ENCODE measurements at regions not wholly inside any gene's neighbourhood (a gene's known extent, or its start where the extent isn't known, plus 50 kb on each side); places are given as distances from the start of the nearest gene placed in this dataset.

DNA sequence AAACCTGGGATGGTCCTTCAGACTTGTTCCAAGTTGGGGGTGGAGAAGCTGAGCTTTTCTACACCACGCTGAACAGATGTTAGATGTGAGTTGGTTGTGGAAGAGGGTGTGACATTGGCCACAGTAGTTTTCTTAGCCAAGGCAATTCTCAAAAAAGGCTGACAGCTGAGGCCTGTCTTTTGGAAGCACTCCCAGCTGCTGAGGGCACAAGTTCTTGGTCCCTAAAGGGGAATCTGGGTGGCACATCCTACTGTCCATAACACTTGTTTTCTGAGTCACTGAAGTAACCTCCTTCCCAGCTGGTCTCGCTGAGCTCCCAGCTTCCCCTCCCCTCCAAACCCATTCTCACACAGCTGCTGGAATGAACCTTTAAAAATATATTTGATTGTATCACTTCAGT is 375.7 kb upstream of the KIRREL3 start:
- Histone ChIP-seq H3K4me2 (no peak overlapping the region), H4K20me1 (no peaks in the 10 kb centered on the region), H3K4me3 (no peak overlapping the region), H3K9me3 (replicated peaks in 1 of 11) (no peaks in the 10 kb centered on the region), H3K9ac (no peak overlapping the region), H3K36me3 (no peaks in the 10 kb centered on the region), H3K4me1 (no peaks in the 10 kb centered on the region), H3K27ac (no peak overlapping the region), H3K27me3 (no peaks in the 10 kb centered on the region)
- no peak for TF ChIP-seq Cebpa-rat (IDR thresholded peaks at IDR 0.05)

DNA sequence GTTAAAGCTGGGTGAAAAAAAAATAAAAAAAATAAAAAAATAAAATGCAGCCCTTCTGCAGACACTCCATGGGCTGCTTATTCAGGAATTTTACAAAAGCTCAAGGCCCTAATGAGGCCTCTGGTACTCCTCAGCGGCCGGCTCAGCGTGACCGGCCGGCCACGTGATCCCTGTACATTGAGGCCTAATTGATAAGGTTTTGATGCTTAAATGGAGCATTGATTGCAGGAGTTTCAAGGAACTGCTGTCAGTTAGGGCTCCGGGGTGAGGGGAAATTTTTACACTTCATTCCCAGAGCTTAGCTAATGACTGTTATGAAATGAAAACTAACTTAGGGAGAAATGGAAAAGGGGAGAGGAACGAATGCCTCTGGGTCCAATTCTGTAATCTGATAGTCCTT is 368.8 kb upstream of the KIRREL3 start:
- H3K27ac ChIP-seq = no peak overlapping the region
- no peaks in the 10 kb centered on the region for H3K36me3 ChIP-seq
- no peak overlapping the region for H3K4me3 ChIP-seq
- no peaks in the 10 kb centered on the region for H3K9me3 ChIP-seq (replicated peaks in 1 of 11)
- H3K27me3 ChIP-seq = no peaks in the 10 kb centered on the region
- no peak for TF ChIP-seq Cebpa-rat (IDR thresholded peaks at IDR 0.05)
- H3K9ac ChIP-seq = no peak overlapping the region
- no peaks in the 10 kb centered on the region for H3K4me1 ChIP-seq
- no peaks in the 10 kb centered on the region for H4K20me1 ChIP-seq
- no peak overlapping the region for H3K4me2 ChIP-seq

GRCh38 chr11:127362754-127363308 is 362.3 kb upstream of the KIRREL3 start:
- H3K36me3 ChIP-seq = no peaks in the 10 kb centered on the region
- no peaks in the 10 kb centered on the region for H3K9me3 ChIP-seq (replicated peaks in 1 of 11)
- no peaks in the 10 kb centered on the region for H3K27me3 ChIP-seq
- no peak for TF ChIP-seq Cebpa-rat (IDR thresholded peaks at IDR 0.05)
- no peak overlapping the region for H3K4me3 ChIP-seq
- H3K9ac ChIP-seq = no peak overlapping the region
- no peaks in the 10 kb centered on the region for H4K20me1 ChIP-seq
- no peak overlapping the region for H3K4me2 ChIP-seq
- H3K4me1 ChIP-seq = no peaks in the 10 kb centered on the region
- H3K27ac ChIP-seq = no peak overlapping the region

- Histone ChIP-seq H3K4me3 (no peak overlapping the region), H4K20me1 (no peaks in the 10 kb centered on the region), H3K36me3 (no peaks in the 10 kb centered on the region), H3K27ac (no peak overlapping the region), H3K9me3 (replicated peaks in 1 of 11) (no peaks in the 10 kb centered on the region), H3K9ac (no peak overlapping the region), H3K4me1 (no peaks in the 10 kb centered on the region), H3K27me3 (no peaks in the 10 kb centered on the region), H3K4me2 (no peak overlapping the region)
- TF ChIP-seq Cebpa-rat (IDR thresholded peaks at IDR 0.05) = no peak
Observed at GRCh38 chr11:127358160-127358559, 357.6 kb upstream of the KIRREL3 start.

- no peak overlapping the region for H3K9ac ChIP-seq
- no peak overlapping the region for H3K4me2 ChIP-seq
- no peaks in the 10 kb centered on the region for H3K27me3 ChIP-seq
- no peaks in the 10 kb centered on the region for H3K36me3 ChIP-seq
- no peak overlapping the region for H3K4me3 ChIP-seq
- TF ChIP-seq Cebpa-rat (IDR thresholded peaks at IDR 0.05) = no peak
- H3K27ac ChIP-seq = no peak overlapping the region
- H3K4me1 ChIP-seq = no peaks in the 10 kb centered on the region
- H4K20me1 ChIP-seq = no peaks in the 10 kb centered on the region
- peaks cover 10 to 19% (median 13%) of the 10 kb centered on the region in 11 experiments; a peak in 21 of 22 replicates for H3K9me3 ChIP-seq (replicated peaks in 1 of 11)
Observed at GRCh38 chr11:127350476-127350875, 349.9 kb upstream of the KIRREL3 start.

GRCh38 chr11:127345819-127346459 is 345.4 kb upstream of the KIRREL3 start:
- no peaks in the 10 kb centered on the region for H4K20me1 ChIP-seq
- no peak for TF ChIP-seq Cebpa-rat (IDR thresholded peaks at IDR 0.05)
- H3K27me3 ChIP-seq = no peaks in the 10 kb centered on the region
- H3K4me3 ChIP-seq = no peak overlapping the region
- peaks cover 10 to 19% (median 13%) of the 10 kb centered on the region in 11 experiments; a peak in 21 of 22 replicates for H3K9me3 ChIP-seq (replicated peaks in 1 of 11)
- H3K4me1 ChIP-seq = no peaks in the 10 kb centered on the region
- no peaks in the 10 kb centered on the region for H3K36me3 ChIP-seq
- H3K4me2 ChIP-seq = no peak overlapping the region
- no peak overlapping the region for H3K27ac ChIP-seq
- no peak overlapping the region for H3K9ac ChIP-seq

- H3K36me3 ChIP-seq = no peaks in the 10 kb centered on the region
- H3K27me3 ChIP-seq = no peaks in the 10 kb centered on the region
- no peak for TF ChIP-seq Cebpa-rat (IDR thresholded peaks at IDR 0.05)
- no peaks in the 10 kb centered on the region for H3K9me3 ChIP-seq (replicated peaks in 1 of 11)
- H3K27ac ChIP-seq = no peak overlapping the region
- peak overlapping the region in 7 of 11 experiments; percentile 6 to 46 (median 31); a peak in 9 of 22 replicates for H3K4me2 ChIP-seq
- peaks cover 0 to 8% (median 6%) of the 10 kb centered on the region in 10 experiments; a peak in 11 of 20 replicates for H3K4me1 ChIP-seq
- no peak overlapping the region for H3K4me3 ChIP-seq
- no peaks in the 10 kb centered on the region for H4K20me1 ChIP-seq
- no peak overlapping the region for H3K9ac ChIP-seq
Observed at GRCh38 chr11:127340438-127340837, 339.9 kb upstream of the KIRREL3 start.

DNA sequence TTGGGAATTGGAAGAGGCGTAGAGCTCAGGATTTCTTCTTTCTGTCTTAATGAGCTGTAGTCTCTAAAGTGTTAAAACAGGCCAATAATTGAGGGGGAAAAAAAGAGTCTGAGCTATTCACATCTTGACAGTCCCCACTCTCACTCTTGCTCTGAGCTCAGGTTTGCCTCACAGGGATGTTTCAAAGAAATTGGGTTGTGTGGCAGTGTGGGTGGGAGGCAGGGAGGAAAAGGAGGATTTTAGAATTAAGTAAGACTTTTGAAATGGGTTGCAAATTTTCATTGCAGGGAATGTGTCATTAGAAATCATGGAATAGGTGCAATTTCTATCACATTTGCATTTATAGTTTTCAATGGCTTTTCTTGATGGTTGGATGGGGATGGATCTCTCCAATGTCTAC is 338.8 kb upstream of the KIRREL3 start:
- Histone ChIP-seq H4K20me1 (no peaks in the 10 kb centered on the region), H3K9ac (no peak overlapping the region), H3K9me3 (replicated peaks in 1 of 11) (peaks cover 0 to under 1% (median 0%) of the 10 kb centered on the region in 11 experiments; a peak in 2 of 22 replicates), H3K4me1 (peaks cover 0 to 8% (median 6%) of the 10 kb centered on the region in 10 experiments; a peak in 11 of 20 replicates), H3K36me3 (no peaks in the 10 kb centered on the region), H3K27ac (no peak overlapping the region), H3K4me3 (no peak overlapping the region), H3K4me2 (no peak overlapping the region), H3K27me3 (no peaks in the 10 kb centered on the region)
- TF ChIP-seq Cebpa-rat (IDR thresholded peaks at IDR 0.05) = no peak

DNA sequence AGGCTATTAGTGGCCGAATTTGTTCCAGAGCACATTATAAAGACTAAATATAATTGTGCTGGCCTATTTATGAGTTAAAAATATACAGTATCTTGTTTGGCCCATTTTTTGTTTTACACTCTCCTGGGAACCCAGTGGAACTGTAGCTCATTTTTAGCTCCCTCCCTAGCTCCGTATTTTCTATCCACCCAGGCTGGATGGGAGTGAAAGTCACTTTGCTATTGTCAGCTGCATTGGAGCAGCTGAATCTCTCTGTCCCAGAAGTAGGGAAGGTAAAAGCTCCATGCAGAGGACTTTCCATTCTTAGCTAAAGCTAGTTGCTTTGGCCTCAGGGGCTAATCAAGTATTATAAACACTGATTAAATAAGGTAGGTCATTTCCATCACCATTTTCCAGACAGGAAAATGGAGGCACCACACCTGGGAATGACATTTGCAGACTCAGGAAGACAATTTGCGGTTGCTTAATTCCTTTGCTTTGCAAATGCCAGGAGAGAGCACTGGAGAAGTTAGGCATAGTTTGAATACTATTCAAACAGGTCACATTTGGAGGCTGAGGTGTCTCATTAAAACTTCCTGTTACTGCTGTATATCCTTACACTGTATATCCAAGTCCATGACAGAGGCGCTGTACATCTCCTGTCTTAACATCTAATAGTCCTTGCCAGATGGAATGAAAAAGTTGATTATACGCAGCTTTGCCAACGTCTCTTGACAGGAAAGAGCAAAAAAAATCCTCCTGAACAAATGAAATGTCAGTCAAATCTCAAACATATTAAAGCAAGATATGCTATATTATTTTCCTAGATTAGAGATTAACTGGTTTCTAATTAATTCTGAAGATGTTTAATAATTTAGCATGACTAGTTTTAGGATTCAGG is 338.1 kb upstream of the KIRREL3 start:
- no peaks in the 10 kb centered on the region for H3K27me3 ChIP-seq
- H3K27ac ChIP-seq = no peak overlapping the region
- no peaks in the 10 kb centered on the region for H3K36me3 ChIP-seq
- H3K9me3 ChIP-seq (replicated peaks in 1 of 11) = peaks cover 0 to 6% (median 4%) of the 10 kb centered on the region in 11 experiments; a peak in 4 of 22 replicates
- no peak for TF ChIP-seq Cebpa-rat (IDR thresholded peaks at IDR 0.05)
- H3K4me2 ChIP-seq = no peak overlapping the region
- H3K9ac ChIP-seq = no peak overlapping the region
- H3K4me1 ChIP-seq = peaks cover 0 to 8% (median 6%) of the 10 kb centered on the region in 10 experiments; a peak in 11 of 20 replicates
- H4K20me1 ChIP-seq = no peaks in the 10 kb centered on the region
- no peak overlapping the region for H3K4me3 ChIP-seq
